ENCODE measurements at regions not wholly inside any gene's neighbourhood (a gene's known extent, or its start where the extent isn't known, plus 50 kb on each side); places are given as distances from the start of the nearest gene placed in this dataset.
"Not testable (repeated sequence)": the region's sequence is repeated elsewhere in the genome, so short reads cannot be mapped to it uniquely, and the experiment has no call there.

GRCh38 chr16:86076606-86077005 is 177.6 kb downstream of the IRF8 start:
- DNase-seq (ENCODE audit: low read depth): no peak

GRCh38 chr16:86077243-86077940 is 178.4 kb downstream of the IRF8 start:
- DNase-seq (ENCODE audit: low read depth): no peak

- DNase-seq (ENCODE audit: low read depth): no peak
These were observed 179.2 kb downstream of the IRF8 start for GRCh38 chr16:86078121-86078600.

GRCh38 chr16:86078711-86079110 is 179.7 kb downstream of the IRF8 start:
- not testable (repeated sequence) for DNase-seq (ENCODE audit: low read depth)

GRCh38 chr16:86079255-86079885 is 180.4 kb downstream of the IRF8 start:
- DNase-seq (ENCODE audit: low read depth): no peak

- no peak for DNase-seq (ENCODE audit: low read depth)
These were observed 181.3 kb downstream of the IRF8 start for GRCh38 chr16:86080131-86080875.

GRCh38 chr16:86080982-86081381 is 182.0 kb downstream of the IRF8 start:
- no peak for DNase-seq (ENCODE audit: low read depth)

- no peak for DNase-seq (ENCODE audit: low read depth)
These were observed 183.6 kb downstream of the IRF8 start for GRCh38 chr16:86082418-86083030.

- DNase-seq (ENCODE audit: low read depth): no peak
These were observed 184.5 kb downstream of the IRF8 start for GRCh38 chr16:86083382-86084002.

GRCh38 chr16:86085161-86085611 is 186.2 kb downstream of the IRF8 start:
- DNase-seq (ENCODE audit: low read depth): no peak

GRCh38 chr16:86085795-86086194 is 186.8 kb downstream of the IRF8 start:
- no peak for DNase-seq (ENCODE audit: low read depth)

- no peak for DNase-seq (ENCODE audit: low read depth)
These were observed 187.5 kb downstream of the IRF8 start for GRCh38 chr16:86086471-86086870.

- no peak for DNase-seq (ENCODE audit: low read depth)
These were observed 188.3 kb downstream of the IRF8 start for GRCh38 chr16:86087011-86087895.

- DNase-seq (ENCODE audit: low read depth): no peak
These were observed 188.9 kb downstream of the IRF8 start for GRCh38 chr16:86087896-86088230.

- DNase-seq (ENCODE audit: low read depth): no peak
These were observed 189.3 kb downstream of the IRF8 start for GRCh38 chr16:86088287-86088686.

- no peak for DNase-seq (ENCODE audit: low read depth)
These were observed 189.9 kb downstream of the IRF8 start for GRCh38 chr16:86088816-86089215.

- no peak for DNase-seq (ENCODE audit: low read depth)
These were observed 190.5 kb downstream of the IRF8 start for GRCh38 chr16:86089334-86089900.

- DNase-seq (ENCODE audit: low read depth): no peak
These were observed 191.0 kb downstream of the IRF8 start for GRCh38 chr16:86089991-86090390.

- DNase-seq (ENCODE audit: low read depth): no peak
These were observed 191.7 kb downstream of the IRF8 start for GRCh38 chr16:86090461-86091170.

- DNase-seq (ENCODE audit: low read depth): no peak
These were observed 193.0 kb downstream of the IRF8 start for GRCh38 chr16:86091976-86092375.
